Karpas-422 (cell line): ENCODE measurements at regions not wholly inside any gene's neighbourhood (a gene's known extent, or its start where the extent isn't known, plus 50 kb on each side); places are given as distances from the start of the nearest gene placed in this dataset.

Experiments
- DNase-seq: peaks from one replicate; pipeline ENCODE4 v3.0.0-alpha.2; 2015
- H2AFZ ChIP-seq: fragments of 200-600 bp; sonication (generic); 2 replicates; pipeline ENCODE4 v1.6.1; 2014; ENCODE audit warnings: antibody characterized with exemption, low read length, mixed read lengths
- H3K27ac ChIP-seq: fragments of 200-600 bp; sonication (generic); 2 replicates; pipeline ENCODE4 v1.5.1; 2014; ENCODE audit warnings: mild to moderate bottlenecking, low read length, moderate library complexity
- H3K27me3 ChIP-seq: fragments of 200-600 bp; sonication (generic); 2 replicates; pipeline ENCODE4 v1.6.1; 2014; ENCODE audit warnings: low read length, mixed read lengths
- H3K36me3 ChIP-seq: fragments of 200-600 bp; sonication (generic); 2 replicates; pipeline ENCODE4 v1.6.1; 2014; ENCODE audit warnings: low read length, mixed read lengths; ENCODE audit not compliant: insufficient read depth
- H3K4me1 ChIP-seq: fragments of 200-600 bp; sonication (generic); 2 replicates; pipeline ENCODE4 v1.6.1; 2014; ENCODE audit warnings: mild to moderate bottlenecking, low read length, mixed read lengths
- H3K4me2 ChIP-seq: fragments of 200-600 bp; sonication (generic); 2 replicates; pipeline ENCODE4 v1.6.1; 2014; ENCODE audit warnings: low read length, low read depth, mild to moderate bottlenecking; ENCODE audit not compliant: poor library complexity, severe bottlenecking
- H3K4me3 ChIP-seq: fragments of 200-600 bp; sonication (generic); 2 replicates; pipeline ENCODE4 v1.5.1; 2014; ENCODE audit warnings: mild to moderate bottlenecking, antibody characterized with exemption, low read length, mixed read lengths
- H3K79me2 ChIP-seq: fragments of 200-600 bp; sonication (generic); 2 replicates; pipeline ENCODE4 v1.6.1; 2014; ENCODE audit warnings: mild to moderate bottlenecking, low read length, mixed read lengths
- H3K9ac ChIP-seq: fragments of 200-600 bp; sonication (generic); 2 replicates; pipeline ENCODE4 v1.6.0; 2014; ENCODE audit warnings: low read length
- H3K9me2 ChIP-seq: fragments of 200-600 bp; sonication (generic), shearing (Covaris generic); replicated peaks from 2 replicates; pipeline ENCODE4 v1.6.0; 2014; ENCODE audit warnings: mild to moderate bottlenecking, low read length, moderate library complexity; ENCODE audit not compliant: insufficient read depth
- H3K9me3 ChIP-seq: fragments of 300-700, 200-600 bp; sonication (generic); 2 replicates; pipeline ENCODE4 v1.6.1; 2014; ENCODE audit warnings: low read length, mixed read lengths
- H4K20me1 ChIP-seq: fragments of 200-600 bp; sonication (generic); 2 replicates; pipeline ENCODE4 v1.6.1; 2014; ENCODE audit warnings: mild to moderate bottlenecking, antibody characterized with exemption, low read length, low read depth; ENCODE audit not compliant: insufficient read depth

GRCh38 chr13:64778002-64778401 lies 2452.1 kb downstream of the PCDH9 start:
- Histone ChIP-seq H2AFZ (no peak overlapping the region), H3K27me3 (no peaks in the 10 kb centered on the region), H3K36me3 (no peaks in the 10 kb centered on the region), H3K9me3 (no peaks in the 10 kb centered on the region), H3K27ac (no peak overlapping the region), H4K20me1 (no peaks in the 10 kb centered on the region), H3K9ac (no peak overlapping the region), H3K4me2 (no peak overlapping the region), H3K4me1 (no peaks in the 10 kb centered on the region), H3K9me2 (no peaks in the 10 kb centered on the region), H3K79me2 (no peaks in the 10 kb centered on the region), H3K4me3 (no peak overlapping the region)
- no peak for DNase-seq

- H3K27me3 ChIP-seq = no peaks in the 10 kb centered on the region
- no peak overlapping the region for H2AFZ ChIP-seq
- H3K9me2 ChIP-seq = no peaks in the 10 kb centered on the region
- H3K36me3 ChIP-seq = no peaks in the 10 kb centered on the region
- H3K79me2 ChIP-seq = no peaks in the 10 kb centered on the region
- no peak overlapping the region for H3K4me2 ChIP-seq
- H3K9ac ChIP-seq = no peak overlapping the region
- peaks cover 7% of the 10 kb centered on the region for H3K4me1 ChIP-seq
- DNase-seq = no peak
- no peaks in the 10 kb centered on the region for H3K9me3 ChIP-seq
- H3K4me3 ChIP-seq = no peak overlapping the region
- no peaks in the 10 kb centered on the region for H4K20me1 ChIP-seq
- H3K27ac ChIP-seq = no peak overlapping the region
Observed at GRCh38 chr13:64774915-64775314, 2455.2 kb downstream of the PCDH9 start.

DNA sequence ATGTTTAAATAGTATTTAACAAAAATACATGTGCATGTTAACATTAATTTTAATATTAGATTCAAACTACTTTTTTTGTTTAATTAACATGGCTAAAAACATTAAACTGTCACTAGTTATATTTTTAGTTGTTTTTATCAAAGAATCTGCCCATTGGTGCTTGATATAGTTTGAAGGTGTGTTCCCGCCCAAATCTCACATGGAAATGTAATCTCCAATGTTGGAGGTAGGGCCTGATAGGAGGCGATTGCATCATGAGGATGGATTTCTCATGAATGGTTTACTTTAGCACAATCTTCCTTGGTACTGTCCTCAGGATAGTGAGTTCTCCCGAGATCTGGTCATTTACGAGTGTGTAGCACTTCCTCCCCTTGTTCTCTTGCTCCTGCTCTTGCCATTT lies 2459.4 kb downstream of the PCDH9 start:
- H3K9ac ChIP-seq = no peak overlapping the region
- no peak overlapping the region for H2AFZ ChIP-seq

DNA sequence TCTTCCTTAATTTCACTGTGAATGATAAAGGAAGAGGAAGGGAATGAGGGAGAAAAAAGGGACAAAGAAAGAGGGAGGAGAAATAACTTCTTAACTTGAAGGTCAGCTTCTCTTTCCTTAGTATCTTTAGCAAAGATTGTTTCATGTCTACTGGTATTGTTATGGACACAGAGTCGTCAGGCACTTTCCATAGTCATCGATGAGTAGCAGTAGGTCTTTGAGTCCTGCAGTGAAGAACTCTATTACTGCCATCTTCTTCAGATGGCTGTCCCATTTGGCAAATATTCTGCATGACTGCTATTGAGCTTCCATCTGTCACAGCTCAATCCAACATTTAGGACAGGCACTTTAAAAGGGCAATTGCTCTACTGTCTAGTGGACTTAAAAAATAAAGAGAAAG lies 2463.1 kb downstream of the PCDH9 start:
- H3K36me3 ChIP-seq = no peaks in the 10 kb centered on the region
- no peak overlapping the region for H3K27ac ChIP-seq
- no peak overlapping the region for H3K4me3 ChIP-seq
- DNase-seq = no peak
- no peaks in the 10 kb centered on the region for H3K9me2 ChIP-seq
- no peak overlapping the region for H3K9ac ChIP-seq
- H3K79me2 ChIP-seq = no peaks in the 10 kb centered on the region
- no peak overlapping the region for H2AFZ ChIP-seq
- H3K27me3 ChIP-seq = no peaks in the 10 kb centered on the region
- peaks cover 4% of the 10 kb centered on the region for H3K4me1 ChIP-seq
- no peaks in the 10 kb centered on the region for H4K20me1 ChIP-seq
- H3K9me3 ChIP-seq = no peaks in the 10 kb centered on the region
- no peak overlapping the region for H3K4me2 ChIP-seq

More for the DNA sequence above, 2459.4 kb downstream of the PCDH9 start:
- Histone ChIP-seq H3K27ac (no peak overlapping the region), H3K36me3 (no peaks in the 10 kb centered on the region), H3K4me1 (peaks cover 7% of the 10 kb centered on the region), H3K9me3 (no peaks in the 10 kb centered on the region), H3K27me3 (no peaks in the 10 kb centered on the region), H3K9me2 (no peaks in the 10 kb centered on the region), H3K4me3 (no peak overlapping the region), H3K4me2 (no peak overlapping the region), H4K20me1 (no peaks in the 10 kb centered on the region), H3K79me2 (no peaks in the 10 kb centered on the region)
- no peak for DNase-seq

DNA sequence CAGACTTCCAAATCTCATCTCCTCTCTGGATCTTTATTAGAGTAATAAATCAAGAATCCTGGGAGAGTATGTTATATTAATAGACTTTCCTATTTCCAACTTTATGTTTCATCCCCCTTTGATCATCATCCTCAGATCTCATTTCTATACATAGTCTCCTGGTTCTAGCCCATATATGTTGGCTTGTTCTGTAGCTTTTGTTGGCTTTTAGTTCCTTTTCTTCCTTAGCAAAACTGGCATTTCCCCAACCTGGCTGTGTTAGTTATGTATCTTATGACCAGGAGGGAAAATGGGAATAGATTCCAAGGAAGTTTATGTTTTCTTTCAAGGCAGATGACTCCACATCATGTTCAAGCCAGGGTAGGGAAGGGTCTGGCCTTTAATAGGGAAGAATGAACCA lies 2464.5 kb downstream of the PCDH9 start:
- H3K4me2 ChIP-seq = no peak overlapping the region
- no peaks in the 10 kb centered on the region for H4K20me1 ChIP-seq
- 0 out of 2 replicates have a peak overlapping the region, but pooled peaks have one; percentile 23 for H2AFZ ChIP-seq
- H3K4me3 ChIP-seq = no peak overlapping the region
- H3K9me3 ChIP-seq = no peaks in the 10 kb centered on the region
- H3K27me3 ChIP-seq = no peaks in the 10 kb centered on the region
- no peaks in the 10 kb centered on the region for H3K36me3 ChIP-seq
- H3K79me2 ChIP-seq = no peaks in the 10 kb centered on the region
- no peak overlapping the region for H3K27ac ChIP-seq
- H3K9ac ChIP-seq = no peak overlapping the region
- no peak for DNase-seq
- H3K4me1 ChIP-seq = no peaks in the 10 kb centered on the region
- H3K9me2 ChIP-seq = no peaks in the 10 kb centered on the region

- Histone ChIP-seq H4K20me1 (no peaks in the 10 kb centered on the region), H3K9me2 (no peaks in the 10 kb centered on the region), H3K79me2 (no peaks in the 10 kb centered on the region), H3K27ac (no peak overlapping the region), H3K9me3 (no peaks in the 10 kb centered on the region), H3K4me3 (no peak overlapping the region), H3K4me1 (no peaks in the 10 kb centered on the region), H2AFZ (no peak overlapping the region), H3K9ac (no peak overlapping the region), H3K4me2 (no peak overlapping the region), H3K27me3 (no peaks in the 10 kb centered on the region), H3K36me3 (no peaks in the 10 kb centered on the region)
- DNase-seq = no peak
Observed at GRCh38 chr13:64758521-64759244, 2471.5 kb downstream of the PCDH9 start.

DNA sequence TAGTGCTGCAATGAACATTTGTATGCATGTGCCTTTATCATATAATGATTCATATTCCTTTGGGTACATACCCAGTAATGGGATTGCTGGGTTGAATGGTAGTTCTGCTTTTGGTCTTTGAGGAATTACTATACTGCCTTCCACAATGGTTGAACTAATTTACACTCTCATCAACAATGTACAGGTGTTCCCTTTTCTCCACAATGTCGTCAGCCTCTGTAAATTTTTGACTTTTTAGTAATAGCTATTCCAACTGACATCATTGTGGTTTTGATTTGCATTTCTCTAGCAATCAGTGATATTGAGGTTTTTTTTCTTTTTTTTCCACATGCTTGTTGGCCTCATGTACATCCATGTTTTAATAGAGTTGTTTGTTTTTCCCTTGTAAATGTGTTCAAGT lies 2473.5 kb downstream of the PCDH9 start:
- Histone ChIP-seq H3K4me3 (no peak overlapping the region), H3K9me3 (no peaks in the 10 kb centered on the region), H3K4me1 (no peaks in the 10 kb centered on the region), H3K9ac (no peak overlapping the region), H3K9me2 (no peaks in the 10 kb centered on the region), H3K27ac (no peak overlapping the region), H4K20me1 (no peaks in the 10 kb centered on the region), H3K4me2 (no peak overlapping the region), H3K79me2 (no peaks in the 10 kb centered on the region), H2AFZ (no peak overlapping the region), H3K36me3 (no peaks in the 10 kb centered on the region), H3K27me3 (no peaks in the 10 kb centered on the region)
- no peak for DNase-seq

GRCh38 chr13:64755961-64756360 lies 2474.2 kb downstream of the PCDH9 start:
- no peaks in the 10 kb centered on the region for H3K9me2 ChIP-seq
- H3K27ac ChIP-seq = no peak overlapping the region
- no peak for DNase-seq
- H3K79me2 ChIP-seq = no peaks in the 10 kb centered on the region
- no peaks in the 10 kb centered on the region for H4K20me1 ChIP-seq
- no peak overlapping the region for H3K4me3 ChIP-seq
- H3K27me3 ChIP-seq = no peaks in the 10 kb centered on the region
- H3K4me2 ChIP-seq = no peak overlapping the region
- H2AFZ ChIP-seq = no peak overlapping the region
- no peak overlapping the region for H3K9ac ChIP-seq
- H3K4me1 ChIP-seq = no peaks in the 10 kb centered on the region
- no peaks in the 10 kb centered on the region for H3K9me3 ChIP-seq
- H3K36me3 ChIP-seq = no peaks in the 10 kb centered on the region
